GM19324 (cell line): ENCODE measurements at regions not wholly inside any gene's neighbourhood (a gene's known extent, or its start where the extent isn't known, plus 50 kb on each side); places are given as distances from the start of the nearest gene placed in this dataset.
"Not testable (repeated sequence)": the region's sequence is repeated elsewhere in the genome, so short reads cannot be mapped to it uniquely, and the experiment has no call there.

ENCODE experiments used
- ATAC-seq: cut with Tn5 transposase; IDR thresholded peaks from one replicate; pipeline ENCODE4 v1.9.1; 2021; ENCODE audit warnings: mild to moderate bottlenecking, moderate library complexity; ENCODE audit not compliant: unreplicated experiment, low FRiP score

GRCh38 chr3:59171491-59171890 lies 121.7 kb upstream of the CFAP20DC start:
- no peak for ATAC-seq

GRCh38 chr3:59170166-59170565 lies 120.3 kb upstream of the CFAP20DC start:
- not testable (repeated sequence) for ATAC-seq

- no peak for ATAC-seq
These were observed 117.9 kb upstream of the CFAP20DC start for GRCh38 chr3:59167756-59168155.

- ATAC-seq = no peak
These were observed 114.1 kb upstream of the CFAP20DC start for GRCh38 chr3:59163953-59164352.

- ATAC-seq = no peak
These were observed 111.2 kb upstream of the CFAP20DC start for GRCh38 chr3:59161048-59161447.

- no peak for ATAC-seq
These were observed 110.4 kb upstream of the CFAP20DC start for GRCh38 chr3:59160133-59160746.

- no peak for ATAC-seq
These were observed 103.8 kb upstream of the CFAP20DC start for GRCh38 chr3:59153648-59154047.

GRCh38 chr3:59152943-59153342 lies 103.1 kb upstream of the CFAP20DC start:
- no peak for ATAC-seq

GRCh38 chr3:59150039-59150438 lies 100.2 kb upstream of the CFAP20DC start:
- ATAC-seq = no peak

- no peak for ATAC-seq
These were observed 99.3 kb upstream of the CFAP20DC start for GRCh38 chr3:59149166-59149565.

- no peak for ATAC-seq
These were observed 93.6 kb upstream of the CFAP20DC start for GRCh38 chr3:59143447-59143846.

GRCh38 chr3:59142556-59142955 lies 92.7 kb upstream of the CFAP20DC start:
- no peak for ATAC-seq

GRCh38 chr3:59138966-59139365 lies 89.1 kb upstream of the CFAP20DC start:
- ATAC-seq = no peak

GRCh38 chr3:59137415-59137814 lies 87.6 kb upstream of the CFAP20DC start:
- no peak for ATAC-seq

GRCh38 chr3:59136081-59136480 lies 86.3 kb upstream of the CFAP20DC start:
- ATAC-seq = no peak

- no peak for ATAC-seq
These were observed 85.3 kb upstream of the CFAP20DC start for GRCh38 chr3:59135096-59135495.

GRCh38 chr3:59133311-59133710 lies 83.5 kb upstream of the CFAP20DC start:
- ATAC-seq = no peak

- ATAC-seq = no peak
These were observed 81.4 kb upstream of the CFAP20DC start for GRCh38 chr3:59131016-59131766.

- no peak for ATAC-seq
These were observed 78.9 kb upstream of the CFAP20DC start for GRCh38 chr3:59128685-59129084.

GRCh38 chr3:59127071-59127470 lies 77.2 kb upstream of the CFAP20DC start:
- ATAC-seq = no peak

- no peak for ATAC-seq
These were observed 76.6 kb upstream of the CFAP20DC start for GRCh38 chr3:59126446-59126845.
